Esophagus muscularis mucosa (tissue), 4 donors: ENCODE measurements at regions not wholly inside any gene's neighbourhood (a gene's known extent, or its start where the extent isn't known, plus 50 kb on each side); places are given as distances from the start of the nearest gene placed in this dataset.

Experiments used
- DNase-seq: peaks from one replicate; pipeline ENCODE4 v3.0.0-alpha.2; 2017; ENCODE audit errors: extremely low spot score
- H3K27ac ChIP-seq, 4 donors: fragments of 200-600 bp; sonication (generic); replicated peaks in 1 of 4; 1 replicate in 3 of 4; 2 replicates in 1 of 4; pipeline ENCODE4 v1.5.1; 2016 to 2019; ENCODE audit warnings: mild to moderate bottlenecking in 1 of 4
- H3K27me3 ChIP-seq, 4 donors: fragments of 200-600 bp; sonication (generic); one replicate each; pipeline versions ENCODE4 v1.5.1 to v1.6.0; 2016 to 2019
- H3K36me3 ChIP-seq, 4 donors: fragments of 200-600 bp; sonication (generic); one replicate each; pipeline ENCODE4 v1.5.1; 2016 to 2019
- H3K4me1 ChIP-seq, 4 donors: fragments of 200-600 bp; sonication (generic); one replicate each; pipeline ENCODE4 v1.5.1; 2016 to 2019
- H3K4me3 ChIP-seq, 4 donors: fragments of 200-600 bp; sonication (generic); 1 replicate in 2 of 4; 2 replicates in 2 of 4; pipeline ENCODE4 v1.5.1; 2016 to 2019; ENCODE audit warnings: mild to moderate bottlenecking in 4 of 4, moderate library complexity in 1 of 4
- H3K9me3 ChIP-seq, 4 donors: fragments of 200-600 bp; sonication (generic); 1 replicate in 3 of 4; 2 replicates in 1 of 4; pipeline ENCODE4 v1.5.1; 2016 to 2019
- EP300 ChIP-seq: sonication (generic); formaldehyde crosslinking; IDR thresholded peaks from one replicate; pipeline ENCODE4 v1.6.1; 2017; ENCODE audit warnings: antibody characterized with exemption
- POLR2A ChIP-seq: fragments of 450-650 bp; IDR thresholded peaks from one replicate; pipeline ENCODE4 v1.6.1; 2017; ENCODE audit warnings: antibody characterized with exemption, moderate library complexity, mild to moderate bottlenecking, low read depth
- POLR2AphosphoS5 ChIP-seq, 2 donors: sonication (generic); formaldehyde crosslinking; IDR thresholded peaks; one replicate each; pipeline ENCODE4 v1.6.1; 2017; ENCODE audit warnings: antibody characterized with exemption in 2 of 2
- WGBS: methylation state at CpG from one replicate; pipeline ENCODE4 v1.1.5; 2018; 5-methylcytosine and 5-hydroxymethylcytosine counted together
- intact Hi-C: fragments of 100-400 bp; cut with DNase I; formaldehyde crosslinking; loops from one replicate; pipeline ENCODE4 v1.15.1; 2023
- TF ChIP-seq, protein P1 (sequence below), 3 experiments: fragments of 200-600 bp in 2 of 3; fragments of 450-650 bp in 1 of 3; sonication (generic) in 2 of 3; IDR thresholded peaks; one replicate each; pipeline ENCODE4 v1.5.1; 2017 to 2019; ENCODE audit warnings: antibody characterized with exemption in 3 of 3, mild to moderate bottlenecking in 2 of 3, moderate library complexity in 1 of 3

DNA sequence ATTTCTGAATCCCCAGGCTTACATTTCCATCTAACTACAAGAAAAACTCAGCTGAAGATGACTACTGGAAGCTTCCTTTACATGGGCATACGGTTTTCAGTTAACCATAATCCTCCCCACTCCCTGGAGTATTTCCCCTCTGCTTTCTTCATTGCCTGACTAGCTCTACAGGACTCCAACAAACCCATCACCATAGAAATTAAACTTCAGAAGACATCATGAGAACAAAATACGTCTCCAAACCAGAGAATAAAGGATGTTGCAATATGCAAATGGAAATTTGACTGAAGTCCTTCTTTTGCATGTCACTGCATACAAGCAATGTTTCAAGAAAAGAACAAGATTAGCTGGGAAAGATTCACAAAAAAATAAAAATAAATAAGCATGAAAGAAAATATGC, 170.2 kb upstream of the PCDH18 start:
- Histone ChIP-seq H3K9me3 (peaks cover 0 to 4% (median 0%) of the 10 kb centered on the region in 4 donors), H3K36me3 (no peaks in the 10 kb centered on the region), H3K27me3 (no peaks in the 10 kb centered on the region), H3K4me3 (no peak overlapping the region), H3K27ac (peak overlapping the region; percentile 7 to 70 (median 32)), H3K4me1 (peaks cover 5 to 61% (median 47%) of the 10 kb centered on the region in 4 donors)
- DNase-seq, result no peak
- WGBS, result 67% methylated on average over 2 of the region's 2 CpGs
- TF ChIP-seq POLR2AphosphoS5 (IDR thresholded peaks at IDR 0.05) (no peak), EP300 (no peak), POLR2A (no peak)
- TF ChIP-seq, protein P1, sequence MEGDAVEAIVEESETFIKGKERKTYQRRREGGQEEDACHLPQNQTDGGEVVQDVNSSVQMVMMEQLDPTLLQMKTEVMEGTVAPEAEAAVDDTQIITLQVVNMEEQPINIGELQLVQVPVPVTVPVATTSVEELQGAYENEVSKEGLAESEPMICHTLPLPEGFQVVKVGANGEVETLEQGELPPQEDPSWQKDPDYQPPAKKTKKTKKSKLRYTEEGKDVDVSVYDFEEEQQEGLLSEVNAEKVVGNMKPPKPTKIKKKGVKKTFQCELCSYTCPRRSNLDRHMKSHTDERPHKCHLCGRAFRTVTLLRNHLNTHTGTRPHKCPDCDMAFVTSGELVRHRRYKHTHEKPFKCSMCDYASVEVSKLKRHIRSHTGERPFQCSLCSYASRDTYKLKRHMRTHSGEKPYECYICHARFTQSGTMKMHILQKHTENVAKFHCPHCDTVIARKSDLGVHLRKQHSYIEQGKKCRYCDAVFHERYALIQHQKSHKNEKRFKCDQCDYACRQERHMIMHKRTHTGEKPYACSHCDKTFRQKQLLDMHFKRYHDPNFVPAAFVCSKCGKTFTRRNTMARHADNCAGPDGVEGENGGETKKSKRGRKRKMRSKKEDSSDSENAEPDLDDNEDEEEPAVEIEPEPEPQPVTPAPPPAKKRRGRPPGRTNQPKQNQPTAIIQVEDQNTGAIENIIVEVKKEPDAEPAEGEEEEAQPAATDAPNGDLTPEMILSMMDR (IDR thresholded peaks at IDR 0.05), result no peak
- intact Hi-C loops, result loop anchor here (5.0 kb wide), 1 partner anchor 40 kb away; no protein-coding TSS in a partner anchor

DNA sequence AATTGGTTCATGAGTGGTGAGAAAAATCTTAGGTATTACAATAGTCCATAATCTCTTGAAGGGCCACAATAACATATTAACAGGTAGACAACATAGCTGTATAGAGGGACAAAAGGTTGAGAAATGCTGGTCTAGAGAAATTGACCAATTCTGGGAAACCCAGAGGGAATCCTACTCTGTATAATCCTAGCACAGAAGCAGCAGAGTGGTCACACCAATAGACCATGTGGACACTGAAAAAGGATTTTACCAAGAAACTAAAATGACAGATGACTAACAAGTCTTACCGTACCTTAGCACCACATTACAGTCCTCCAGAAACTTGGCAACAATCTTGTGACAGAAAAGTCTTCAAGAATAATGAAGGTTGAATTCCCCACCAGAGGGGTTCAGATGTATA, 169.1 kb upstream of the PCDH18 start:
- Histone ChIP-seq H3K9me3 (peaks cover 0 to 4% (median 0%) of the 10 kb centered on the region in 4 donors), H3K36me3 (no peaks in the 10 kb centered on the region), H3K27ac (no peak overlapping the region), H3K4me3 (no peak overlapping the region), H3K4me1 (peaks cover 5 to 55% (median 42%) of the 10 kb centered on the region in 4 donors), H3K27me3 (no peaks in the 10 kb centered on the region)
- no peak for TF ChIP-seq EP300
- TF ChIP-seq POLR2A, result no peak
- TF ChIP-seq, protein P1 (IDR thresholded peaks at IDR 0.05), result no peak
- TF ChIP-seq POLR2AphosphoS5 (IDR thresholded peaks at IDR 0.05), result no peak
- 94% methylated on average over 1 of the region's 1 CpG for whole genome bisulfite sequencing
- intact Hi-C loops, result loop anchor here (5.0 kb wide), 1 partner anchor 39 kb away; no protein-coding TSS in a partner anchor
- DNase-seq, result no peak

DNA sequence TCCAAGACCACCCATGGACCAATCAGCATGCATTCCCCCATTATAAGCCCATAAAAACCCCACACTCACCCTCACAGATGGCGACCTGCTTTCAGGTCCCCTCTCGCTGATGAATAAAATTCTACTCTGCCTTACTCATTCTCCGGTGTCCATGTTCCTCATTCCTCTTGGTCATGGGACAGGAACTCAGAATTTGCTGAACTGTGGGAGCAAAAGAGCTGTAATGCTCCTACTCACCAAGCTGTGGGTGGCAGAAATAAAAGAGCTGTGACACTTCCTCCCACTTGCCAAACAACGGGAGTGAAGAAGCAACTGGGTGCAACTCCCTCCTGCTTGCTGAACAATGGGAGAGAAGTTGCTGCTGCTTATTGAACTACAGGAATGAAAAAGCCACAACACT, 168.5 kb upstream of the PCDH18 start:
- TF ChIP-seq POLR2A (no peak), POLR2AphosphoS5 (IDR thresholded peaks at IDR 0.05) (no peak), EP300 (no peak)
- TF ChIP-seq, protein P1 (IDR thresholded peaks at IDR 0.05), result no peak
- peak overlapping the region; percentile 17 to 36 (median 32) for H3K27ac ChIP-seq
- H3K9me3 ChIP-seq, result peaks cover 0 to 4% (median 0%) of the 10 kb centered on the region in 4 donors
- no peaks in the 10 kb centered on the region for H3K27me3 ChIP-seq
- peaks cover 3 to 49% (median 35%) of the 10 kb centered on the region in 4 donors for H3K4me1 ChIP-seq
- H3K4me3 ChIP-seq, result peak overlapping the region in 1 of 4 donors; percentile 9
- no peak for DNase-seq
- intact Hi-C loops, result loop anchor here (5.0 kb wide), 1 partner anchor 38 kb away; no protein-coding TSS in a partner anchor
- H3K36me3 ChIP-seq, result no peaks in the 10 kb centered on the region
- 85% methylated on average over 4 of the region's 4 CpGs for WGBS

DNA sequence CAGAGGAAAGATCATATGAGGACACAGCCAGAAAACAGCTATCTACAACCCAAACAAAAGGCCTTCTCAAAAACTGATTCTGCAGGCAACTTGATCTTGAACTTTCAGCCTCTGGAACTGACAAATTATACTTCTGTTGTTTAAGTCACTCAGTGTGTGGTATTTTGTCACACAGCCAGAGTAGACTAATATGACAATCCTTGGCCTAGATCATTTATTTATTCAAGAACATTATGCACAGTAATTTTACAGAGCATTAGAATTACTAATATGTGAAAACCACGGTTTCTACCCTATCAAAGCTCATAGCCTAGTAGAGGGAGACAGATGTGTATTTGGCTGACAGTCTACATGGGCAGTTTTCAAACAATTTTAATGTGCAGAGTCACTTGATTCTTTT, 167.8 kb upstream of the PCDH18 start:
- H3K9me3 ChIP-seq, result peaks cover 0 to 4% (median 0%) of the 10 kb centered on the region in 4 donors
- H3K36me3 ChIP-seq, result no peaks in the 10 kb centered on the region
- no peak for DNase-seq
- H3K27ac ChIP-seq, result peak overlapping the region; percentile 17 to 36 (median 32)
- TF ChIP-seq EP300 (no peak), POLR2AphosphoS5 (IDR thresholded peaks at IDR 0.05) (no peak), POLR2A (no peak)
- TF ChIP-seq, protein P1 (IDR thresholded peaks at IDR 0.05), result no peak
- intact Hi-C loops, result loop anchor here (5.0 kb wide), 1 partner anchor 38 kb away; no protein-coding TSS in a partner anchor
- H3K4me3 ChIP-seq, result no peak overlapping the region
- WGBS, result 50% methylated on average over 1 of the region's 1 CpG
- no peaks in the 10 kb centered on the region for H3K27me3 ChIP-seq
- peaks cover 0 to 48% (median 29%) of the 10 kb centered on the region in 4 donors for H3K4me1 ChIP-seq

DNA sequence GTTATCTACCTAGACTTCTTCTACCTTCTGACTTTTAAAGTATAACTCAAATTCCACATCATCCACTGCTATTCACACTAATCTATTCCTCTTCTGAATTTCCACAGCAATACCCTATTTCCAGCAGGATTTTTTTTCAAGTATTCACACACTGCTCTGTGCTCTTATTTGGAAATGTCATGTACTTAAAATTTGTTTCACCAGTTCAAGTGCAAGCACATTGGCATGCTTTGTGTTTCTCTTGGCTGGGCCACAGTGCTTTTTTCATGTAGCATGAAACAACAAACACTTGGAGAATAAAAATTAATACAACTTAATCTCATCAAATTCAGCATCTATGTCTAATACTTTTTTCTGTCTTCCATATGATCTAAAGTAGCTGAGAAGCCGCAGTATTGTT, 161.8 kb upstream of the PCDH18 start:
- H3K27me3 ChIP-seq, result no peaks in the 10 kb centered on the region
- TF ChIP-seq EP300 (no peak), POLR2AphosphoS5 (IDR thresholded peaks at IDR 0.05) (no peak), POLR2A (no peak)
- TF ChIP-seq, protein P1 (IDR thresholded peaks at IDR 0.05), result no peak
- H3K4me1 ChIP-seq, result peaks cover 0 to 29% (median 11%) of the 10 kb centered on the region in 4 donors
- H3K36me3 ChIP-seq, result no peaks in the 10 kb centered on the region
- H3K9me3 ChIP-seq, result no peaks in the 10 kb centered on the region
- H3K4me3 ChIP-seq, result no peak overlapping the region
- 69% methylated on average over 1 of the region's 1 CpG for WGBS
- peak overlapping the region in 1 of 4 donors; percentile 22 for H3K27ac ChIP-seq
- DNase-seq, result no peak
- intact Hi-C loops, result no loop called here
